HEK293T (cell line): ENCODE measurements at regions not wholly inside any gene's neighbourhood (a gene's known extent, or its start where the extent isn't known, plus 50 kb on each side); places are given as distances from the start of the nearest gene placed in this dataset.
A peak's percentile ranks its signal among the peaks of the same experiment; 100 is the strongest.
"Not testable (repeated sequence)": the region's sequence is repeated elsewhere in the genome, so short reads cannot be mapped to it uniquely, and the experiment has no call there.

Source experiments
- CTCF ChIA-PET: fragments of 350-600 bp; formaldehyde crosslinking; extraction: SDS; loops from one replicate; lab custom pipeline; 2021; ENCODE audit warnings: antibody characterized with exemption, inconsistent platforms; lab: Yijun Ruan, JAX
- POLR2A ChIA-PET: fragments of 350-600 bp; formaldehyde crosslinking; extraction: SDS; loops from one replicate; lab custom pipeline; 2020; ENCODE audit warnings: antibody characterized with exemption, inconsistent platforms; lab: Yijun Ruan, JAX
- DNase-seq: peaks from one replicate; pipeline ENCODE4 v3.0.0; 2012; ENCODE audit warnings: mixed read lengths; ENCODE audit errors: extremely low spot score
- ARNT ChIP-seq: fragments of 450-650 bp; IDR thresholded peaks from 2 replicates; pipeline ENCODE4 v1.6.1; 2017; ENCODE audit warnings: mild to moderate bottlenecking
- BHLHE40 ChIP-seq: fragments of 450-650 bp; IDR thresholded peaks from 2 replicates; pipeline ENCODE4 v1.6.1; 2016; ENCODE audit warnings: mild to moderate bottlenecking, moderate library complexity, borderline replicate concordance
- CTBP1 ChIP-seq: fragments of 450-650 bp; IDR thresholded peaks from 2 replicates; pipeline ENCODE4 v1.6.1; 2016; ENCODE audit warnings: borderline replicate concordance
- ELF4 ChIP-seq: fragments of 450-650 bp; IDR thresholded peaks from 2 replicates; pipeline ENCODE4 v1.6.1; 2017; ENCODE audit warnings: antibody characterized with exemption
- FOXA1 ChIP-seq: fragments of 450-650 bp; IDR thresholded peaks from 2 replicates; pipeline ENCODE4 v1.6.1; 2016; ENCODE audit warnings: mild to moderate bottlenecking
- FOXK2 ChIP-seq: fragments of 450-650 bp; IDR thresholded peaks from 2 replicates; pipeline ENCODE4 v1.6.1; 2016; ENCODE audit warnings: mild to moderate bottlenecking
- FOXM1 ChIP-seq: fragments of 450-650 bp; IDR thresholded peaks from 2 replicates; pipeline ENCODE4 v1.6.1; 2017; ENCODE audit warnings: mild to moderate bottlenecking, borderline replicate concordance
- HDGF ChIP-seq: fragments of 450-650 bp; IDR thresholded peaks from 2 replicates; pipeline ENCODE4 v1.6.1; 2017; ENCODE audit warnings: antibody characterized with exemption, borderline replicate concordance
- L3MBTL2 ChIP-seq: fragments of 450-650 bp; conservative IDR thresholded peaks from 2 replicates; pipeline ENCODE4 v1.6.1; 2016; ENCODE audit warnings: mild to moderate bottlenecking
- LEF1 ChIP-seq: fragments of 450-650 bp; IDR thresholded peaks from 2 replicates; pipeline ENCODE4 v1.6.1; 2017; ENCODE audit warnings: mild to moderate bottlenecking, borderline replicate concordance
- NFRKB ChIP-seq: fragments of 450-650 bp; IDR thresholded peaks from 2 replicates; pipeline ENCODE4 v1.6.1; 2016; ENCODE audit warnings: mild to moderate bottlenecking, moderate library complexity
- PKNOX1 ChIP-seq: fragments of 450-650 bp; IDR thresholded peaks from 2 replicates; pipeline ENCODE4 v1.6.1; 2016
- SP1 ChIP-seq: fragments of 450-650 bp; IDR thresholded peaks from 2 replicates; pipeline ENCODE4 v1.6.1; 2017
- SUZ12 ChIP-seq: fragments of 450-650 bp; IDR thresholded peaks from 2 replicates; pipeline ENCODE4 v1.6.1; 2016; ENCODE audit warnings: mild to moderate bottlenecking
- TARDBP ChIP-seq: fragments of 450-650 bp; IDR thresholded peaks from 2 replicates; pipeline ENCODE4 v1.6.1; 2016
- ZNF384 ChIP-seq: fragments of 450-650 bp; IDR thresholded peaks from 2 replicates; pipeline ENCODE4 v1.6.1; 2016

- ChIA-PET CTCF (no interaction called here), POLR2A (no interaction called here)
- DNase-seq: peak; percentile 61
- no peak for TF ChIP-seq BHLHE40
- peak; percentile 27; the same call in 1 of the 2 replicates for TF ChIP-seq PKNOX1
- TF ChIP-seq LEF1: no peak
- no peak for TF ChIP-seq TARDBP
- no peak for TF ChIP-seq NFRKB
These were observed 124.6 kb upstream of the KCNAB1 start for GRCh38 chr3:155995525-155996370.

GRCh38 chr3:155996882-155997281 is 123.5 kb upstream of the KCNAB1 start:
- TF ChIP-seq ZNF384 (no peak), FOXK2 (no peak), PKNOX1 (no peak), TARDBP (no peak), SP1 (no peak), ELF4 (no peak), ARNT (no peak), SUZ12 (no peak), FOXM1 (no peak), LEF1 (no peak), FOXA1 (no peak), CTBP1 (no peak), NFRKB (no peak), BHLHE40 (no peak), L3MBTL2 (no peak), HDGF (no peak)
- POLR2A ChIA-PET: no interaction called here
- no peak for DNase-seq
- CTCF ChIA-PET: no interaction called here

DNA sequence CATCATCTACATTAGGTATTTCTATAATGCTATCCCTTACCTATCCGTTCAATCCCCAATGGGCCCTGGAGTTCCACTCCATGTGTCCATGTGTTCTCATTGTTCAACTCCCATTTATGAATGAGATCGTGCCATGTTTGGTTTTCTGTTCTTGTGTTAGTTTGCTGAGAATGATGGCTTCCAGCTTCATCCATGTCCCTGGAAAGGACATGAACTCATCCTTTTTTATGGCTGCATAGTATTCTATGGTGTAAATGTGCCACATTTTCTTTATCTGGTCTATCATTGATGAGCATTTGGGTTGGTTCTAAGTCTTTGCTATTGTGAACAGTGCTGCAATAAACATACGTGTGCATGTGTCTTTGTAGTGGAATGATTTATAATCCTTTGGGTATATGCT is 122.2 kb upstream of the KCNAB1 start:
- CTCF ChIA-PET, DNase-seq, POLR2A ChIA-PET: not testable (repeated sequence)

GRCh38 chr3:156005736-156006135 is 114.6 kb upstream of the KCNAB1 start:
- POLR2A ChIA-PET: no interaction called here
- no peak for TF ChIP-seq ELF4
- TF ChIP-seq FOXK2: no peak
- no peak for TF ChIP-seq HDGF
- no peak for TF ChIP-seq CTBP1
- CTCF ChIA-PET: interaction anchor here (0.6 kb wide), 1 partner anchor 38 kb away, joined by 3 read pairs; no protein-coding TSS in a partner anchor
- DNase-seq: no peak

- peak; percentile 32 for DNase-seq
- TF ChIP-seq PKNOX1 (peak; percentile 74), L3MBTL2 (no peak), SUZ12 (no peak)
- ChIA-PET CTCF (interaction anchor here (0.6 to 1.2 kb wide), 5 partner anchors 9 to 1065 kb away, joined by 3 read pairs; no protein-coding TSS in a partner anchor), POLR2A (no interaction called here)
These were observed 109.5 kb upstream of the KCNAB1 start for GRCh38 chr3:156010829-156011228.

- CTCF ChIA-PET: no interaction called here
- no peak for TF ChIP-seq L3MBTL2
- TF ChIP-seq ZNF384: no peak
- TF ChIP-seq BHLHE40: no peak
- no peak for TF ChIP-seq LEF1
- no peak for TF ChIP-seq ELF4
- no peak for TF ChIP-seq TARDBP
- no peak for TF ChIP-seq FOXM1
- no peak for TF ChIP-seq NFRKB
- TF ChIP-seq PKNOX1: no peak
- no peak for TF ChIP-seq FOXK2
- TF ChIP-seq FOXA1: no peak
- no peak for TF ChIP-seq HDGF
- no peak for TF ChIP-seq SUZ12
- TF ChIP-seq ARNT: no peak
- TF ChIP-seq SP1: no peak
- TF ChIP-seq CTBP1: no peak
- POLR2A ChIA-PET: no interaction called here
- DNase-seq: no peak
These were observed 105.9 kb upstream of the KCNAB1 start for GRCh38 chr3:156014489-156014888.
